Stimulated activated naive B cell treated with anti-CD40 and anti-IgM and Interleukin-4, amounts not matched to agents 10 μg/mL and 1 μg/mL and 100 μg/mL, for 72 hours (primary cell): ENCODE measurements at regions not wholly inside any gene's neighbourhood (a gene's known extent, or its start where the extent isn't known, plus 50 kb on each side); places are given as distances from the start of the nearest gene placed in this dataset.

Source experiments
- ATAC-seq, 2 donors: fragments of 150-1000 bp; cut with Tn5 transposase; replicated peaks; 2 replicates each; pipeline ENCODE4 v1.10.0; 2021; ENCODE audit warnings: moderate library complexity in 1 of 2
- DNase-seq: peaks from one replicate; pipeline ENCODE4 v3.0.0; 2021
- H3K27ac Mint-ChIP-seq: one replicate; pipeline ENCODE4 v1.8.0; 2022; ENCODE audit warnings: mild to moderate bottlenecking, mixed read lengths
- H3K27me3 Mint-ChIP-seq, 2 donors: one replicate each; pipeline ENCODE4 v1.8.0; 2022; ENCODE audit warnings: mixed read lengths in 2 of 2
- H3K36me3 Mint-ChIP-seq, 2 donors: one replicate each; pipeline ENCODE4 v1.8.0; 2022; ENCODE audit warnings: mixed read lengths in 2 of 2, mild to moderate bottlenecking in 1 of 2
- H3K4me1 Mint-ChIP-seq, 2 donors: one replicate each; pipeline ENCODE4 v1.8.0; 2022; ENCODE audit warnings: mixed read lengths in 2 of 2, mild to moderate bottlenecking in 1 of 2
- H3K4me3 Mint-ChIP-seq, 2 donors: one replicate each; pipeline ENCODE4 v1.8.0; 2022; ENCODE audit warnings: mild to moderate bottlenecking in 2 of 2, mixed read lengths in 2 of 2, moderate library complexity in 1 of 2
- H3K9me3 Mint-ChIP-seq, 2 donors: one replicate each; pipeline ENCODE4 v1.8.0; 2022; ENCODE audit warnings: mixed read lengths in 2 of 2, mild to moderate bottlenecking in 1 of 2

- no peaks in the 10 kb centered on the region for H3K27me3 Mint-ChIP-seq
- ATAC-seq (no peak), DNase-seq (no peak)
- H3K36me3 Mint-ChIP-seq: no peaks in the 10 kb centered on the region
- peaks cover 46 to 66% of the 10 kb centered on the region in 2 donors for H3K4me1 Mint-ChIP-seq
- H3K9me3 Mint-ChIP-seq: no peaks in the 10 kb centered on the region
- no peak overlapping the region for H3K27ac Mint-ChIP-seq
- H3K4me3 Mint-ChIP-seq: no peak overlapping the region
Observed at GRCh38 chr3:16797831-16798230, 86.9 kb upstream of the PLCL2 start.

DNA sequence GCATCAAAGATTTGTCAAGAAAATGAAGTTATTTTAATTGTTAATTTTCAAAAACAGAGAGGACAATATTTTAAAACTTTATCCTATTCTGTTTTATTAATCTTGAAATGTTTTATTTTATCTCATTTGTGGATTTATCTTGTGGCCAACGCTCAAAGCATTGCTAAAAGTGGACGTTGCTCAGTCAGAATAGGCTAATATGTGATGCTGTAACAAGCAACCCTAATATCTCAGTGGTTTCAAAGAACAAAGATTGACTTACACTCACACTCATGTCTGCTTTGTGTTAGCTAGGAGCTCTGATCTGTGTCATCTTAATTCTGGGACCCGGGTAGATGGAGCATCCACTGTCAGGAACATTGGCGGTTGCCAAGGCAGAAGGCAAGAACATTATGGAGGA, 86.0 kb upstream of the PLCL2 start:
- Mint-ChIP-seq H3K4me1 (peaks cover 43 to 69% of the 10 kb centered on the region in 2 donors), H3K36me3 (no peaks in the 10 kb centered on the region), H3K27ac (peak overlapping the region; percentile 9), H3K9me3 (no peaks in the 10 kb centered on the region), H3K4me3 (no peak overlapping the region), H3K27me3 (no peaks in the 10 kb centered on the region)
- ATAC-seq: no peak
- DNase-seq: no peak

DNA sequence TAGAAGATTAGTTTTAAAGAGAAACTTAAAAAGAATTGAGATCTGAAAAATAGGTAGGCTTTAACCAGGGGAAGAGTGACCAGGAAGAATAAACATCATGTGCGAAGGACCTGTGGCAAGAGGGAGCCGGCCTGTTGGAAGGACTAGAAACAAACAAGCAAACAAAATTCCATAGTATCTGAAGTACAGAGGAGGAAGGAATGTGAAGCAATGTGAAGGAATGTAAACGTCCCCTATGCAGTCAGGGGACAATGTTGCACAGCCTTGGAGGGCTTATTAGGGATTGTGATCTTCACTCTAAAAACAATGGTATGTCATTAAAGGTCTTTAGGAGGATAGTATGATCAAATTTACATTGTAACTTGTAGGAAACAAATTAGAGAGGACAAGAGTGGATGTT, 84.4 kb upstream of the PLCL2 start:
- peak overlapping the region; percentile 11 for H3K27ac Mint-ChIP-seq
- H3K36me3 Mint-ChIP-seq: no peaks in the 10 kb centered on the region
- H3K27me3 Mint-ChIP-seq: no peaks in the 10 kb centered on the region
- DNase-seq (no peak), ATAC-seq (no peak)
- H3K9me3 Mint-ChIP-seq: no peaks in the 10 kb centered on the region
- H3K4me3 Mint-ChIP-seq: peak overlapping the region in 1 of 2 donors; percentile 10
- peaks cover 39 to 60% of the 10 kb centered on the region in 2 donors for H3K4me1 Mint-ChIP-seq

- no peaks in the 10 kb centered on the region for H3K27me3 Mint-ChIP-seq
- no peak overlapping the region for H3K4me3 Mint-ChIP-seq
- no peaks in the 10 kb centered on the region for H3K36me3 Mint-ChIP-seq
- H3K4me1 Mint-ChIP-seq: peaks cover 36 to 54% of the 10 kb centered on the region in 2 donors
- no peaks in the 10 kb centered on the region for H3K9me3 Mint-ChIP-seq
- ATAC-seq: peak; percentile 12 to 15
- no peak for DNase-seq
- H3K27ac Mint-ChIP-seq: no peak overlapping the region
Observed at GRCh38 chr3:16801223-16801622, 83.5 kb upstream of the PLCL2 start.

- no peaks in the 10 kb centered on the region for H3K27me3 Mint-ChIP-seq
- H3K27ac Mint-ChIP-seq: peak overlapping the region; percentile 57
- no peak overlapping the region for H3K4me3 Mint-ChIP-seq
- H3K9me3 Mint-ChIP-seq: no peaks in the 10 kb centered on the region
- no peaks in the 10 kb centered on the region for H3K36me3 Mint-ChIP-seq
- peaks cover 35 to 52% of the 10 kb centered on the region in 2 donors for H3K4me1 Mint-ChIP-seq
- DNase-seq (no peak), ATAC-seq (peak; percentile 22 to 32)
Observed at GRCh38 chr3:16801698-16802097, 83.1 kb upstream of the PLCL2 start.

DNA sequence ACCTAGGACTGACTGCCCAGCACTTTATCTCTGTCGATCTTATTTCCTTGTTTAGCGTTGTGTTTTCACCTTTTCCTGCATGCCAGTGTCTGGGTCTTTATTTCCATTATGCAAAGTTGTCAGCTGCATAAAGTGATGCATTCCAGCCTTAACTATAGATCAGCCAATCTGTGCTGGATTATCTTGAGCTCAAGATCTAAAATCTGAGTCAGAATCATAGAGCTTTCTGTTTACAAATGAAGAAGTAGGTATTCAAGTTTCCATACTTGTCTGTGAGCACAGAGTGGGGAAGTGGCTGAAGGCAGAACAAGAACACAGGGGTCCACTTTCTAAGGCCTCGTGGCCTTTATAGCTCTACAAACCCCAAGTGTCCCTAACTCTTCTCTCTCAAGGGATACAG, 82.4 kb upstream of the PLCL2 start:
- peaks cover 28 to 45% of the 10 kb centered on the region in 2 donors for H3K4me1 Mint-ChIP-seq
- peak overlapping the region in 1 of 2 donors; percentile 36 for H3K4me3 Mint-ChIP-seq
- ATAC-seq: peak; percentile 94 to 95

GRCh38 chr3:16803019-16803418, 81.7 kb upstream of the PLCL2 start:
- H3K27me3 Mint-ChIP-seq: no peaks in the 10 kb centered on the region
- ATAC-seq (peak; percentile 48 to 52), DNase-seq (no peak)
- H3K27ac Mint-ChIP-seq: peak overlapping the region; percentile 20
- no peaks in the 10 kb centered on the region for H3K9me3 Mint-ChIP-seq
- no peak overlapping the region for H3K4me3 Mint-ChIP-seq
- peaks cover 26 to 41% of the 10 kb centered on the region in 2 donors for H3K4me1 Mint-ChIP-seq
- no peaks in the 10 kb centered on the region for H3K36me3 Mint-ChIP-seq

More for the DNA sequence above, 82.4 kb upstream of the PLCL2 start:
- peak overlapping the region; percentile 20 for H3K27ac Mint-ChIP-seq
- no peaks in the 10 kb centered on the region for H3K9me3 Mint-ChIP-seq
- no peaks in the 10 kb centered on the region for H3K27me3 Mint-ChIP-seq
- DNase-seq: no peak
- no peaks in the 10 kb centered on the region for H3K36me3 Mint-ChIP-seq

DNA sequence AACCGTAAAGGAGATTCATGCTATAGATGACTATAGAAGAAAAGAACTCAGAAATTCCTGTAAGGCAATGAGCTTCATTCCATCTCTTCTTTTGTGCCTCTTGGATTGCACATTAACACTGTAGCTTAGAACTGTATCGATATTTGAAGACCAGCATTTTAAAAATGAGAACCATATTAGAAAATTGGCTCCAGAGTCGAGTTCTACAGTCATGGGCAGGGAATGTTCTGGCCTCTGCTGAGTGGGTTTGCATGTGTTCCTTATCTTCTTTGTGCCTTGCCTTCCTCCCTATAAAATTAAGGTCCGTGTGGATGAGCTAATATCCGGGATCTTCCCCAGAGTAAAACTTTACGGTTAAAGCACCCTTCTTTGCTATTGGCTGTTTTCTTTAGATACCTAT, 77.4 kb upstream of the PLCL2 start:
- Mint-ChIP-seq H3K27me3 (no peaks in the 10 kb centered on the region), H3K4me3 (no peak overlapping the region), H3K4me1 (peaks cover 10 to 16% of the 10 kb centered on the region in 2 donors), H3K27ac (no peak overlapping the region), H3K9me3 (no peaks in the 10 kb centered on the region), H3K36me3 (no peaks in the 10 kb centered on the region)
- DNase-seq (no peak), ATAC-seq (no peak)

GRCh38 chr3:16808393-16809107, 76.2 kb upstream of the PLCL2 start:
- H3K4me3 Mint-ChIP-seq: no peak overlapping the region
- no peaks in the 10 kb centered on the region for H3K27me3 Mint-ChIP-seq
- H3K4me1 Mint-ChIP-seq: peaks cover 5 to 7% of the 10 kb centered on the region in 2 donors

GRCh38 chr3:16809482-16809881, 75.3 kb upstream of the PLCL2 start:
- ATAC-seq (no peak), DNase-seq (no peak)
- H3K36me3 Mint-ChIP-seq: no peaks in the 10 kb centered on the region
- no peak overlapping the region for H3K27ac Mint-ChIP-seq
- peaks cover 5 to 7% of the 10 kb centered on the region in 2 donors for H3K4me1 Mint-ChIP-seq
- H3K4me3 Mint-ChIP-seq: no peak overlapping the region
- H3K9me3 Mint-ChIP-seq: peaks cover 1 to 2% of the 10 kb centered on the region in 2 donors
- H3K27me3 Mint-ChIP-seq: no peaks in the 10 kb centered on the region

More at GRCh38 chr3:16808393-16809107, 76.2 kb upstream of the PLCL2 start:
- ATAC-seq: no peak
- Mint-ChIP-seq H3K9me3 (no peaks in the 10 kb centered on the region), H3K27ac (no peak overlapping the region), H3K36me3 (no peaks in the 10 kb centered on the region)
- no peak for DNase-seq

DNA sequence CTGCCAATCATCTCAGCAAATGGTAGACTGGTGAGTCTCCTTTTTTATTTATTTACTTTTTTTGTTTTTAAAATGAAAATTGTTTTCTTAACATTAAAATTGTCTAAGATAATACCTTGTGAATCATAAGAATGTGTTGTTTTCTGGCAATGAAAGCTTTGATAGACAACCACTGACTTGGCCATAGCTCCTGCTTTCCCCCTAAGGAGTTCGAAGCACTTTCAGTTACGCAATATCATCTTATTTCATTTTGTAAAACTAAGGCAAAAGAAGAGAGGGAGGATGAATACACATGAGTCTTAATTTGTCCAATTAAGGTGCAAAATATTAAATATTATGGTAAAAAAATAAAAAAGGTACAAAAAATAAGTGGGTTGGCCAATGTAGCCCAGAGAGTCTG, 74.8 kb upstream of the PLCL2 start:
- Mint-ChIP-seq H3K4me3 (no peak overlapping the region), H3K9me3 (peaks cover 2 to 4% of the 10 kb centered on the region in 2 donors), H3K4me1 (peaks cover 5 to 7% of the 10 kb centered on the region in 2 donors), H3K36me3 (no peaks in the 10 kb centered on the region), H3K27me3 (no peaks in the 10 kb centered on the region), H3K27ac (no peak overlapping the region)
- DNase-seq (no peak), ATAC-seq (no peak)

- H3K36me3 Mint-ChIP-seq: no peaks in the 10 kb centered on the region
- no peak overlapping the region for H3K4me3 Mint-ChIP-seq
- DNase-seq (no peak), ATAC-seq (no peak)
- peaks cover 5 to 7% of the 10 kb centered on the region in 2 donors for H3K4me1 Mint-ChIP-seq
- peaks cover 2 to 4% of the 10 kb centered on the region in 2 donors for H3K9me3 Mint-ChIP-seq
- no peaks in the 10 kb centered on the region for H3K27me3 Mint-ChIP-seq
- H3K27ac Mint-ChIP-seq: no peak overlapping the region
Observed at GRCh38 chr3:16810593-16811367, 74.0 kb upstream of the PLCL2 start.

- no peak for ATAC-seq
- Mint-ChIP-seq H3K36me3 (no peaks in the 10 kb centered on the region), H3K27ac (no peak overlapping the region), H3K27me3 (no peaks in the 10 kb centered on the region), H3K9me3 (peaks cover 2 to 4% of the 10 kb centered on the region in 2 donors), H3K4me1 (peaks cover 5 to 7% of the 10 kb centered on the region in 2 donors), H3K4me3 (no peak overlapping the region)
- DNase-seq: no peak
Observed at GRCh38 chr3:16811950-16812349, 72.8 kb upstream of the PLCL2 start.

DNA sequence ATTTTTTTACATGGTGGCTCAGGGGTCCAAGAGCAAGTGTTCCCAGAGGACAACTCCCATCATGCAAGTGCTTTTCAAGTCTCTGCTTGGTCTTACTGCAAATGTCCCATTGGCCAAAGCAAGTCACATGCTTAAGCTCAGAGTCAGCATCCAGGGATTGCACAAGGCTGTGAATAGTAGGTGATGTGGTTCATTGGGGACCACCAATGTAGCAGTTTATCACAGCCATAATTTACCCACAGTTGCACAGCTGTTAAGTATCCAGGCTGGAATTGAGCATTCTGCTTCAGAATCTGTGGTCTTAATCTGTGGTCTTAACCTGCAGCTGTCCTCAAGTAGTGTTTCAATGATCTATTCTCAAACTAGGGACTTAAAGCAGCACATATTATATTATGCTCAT, 71.4 kb upstream of the PLCL2 start:
- H3K36me3 Mint-ChIP-seq: no peaks in the 10 kb centered on the region
- no peak overlapping the region for H3K4me3 Mint-ChIP-seq
- DNase-seq: no peak
- H3K27ac Mint-ChIP-seq: no peak overlapping the region
- H3K4me1 Mint-ChIP-seq: peaks cover 6 to 7% of the 10 kb centered on the region in 2 donors
- no peak for ATAC-seq
- H3K27me3 Mint-ChIP-seq: no peaks in the 10 kb centered on the region
- peaks cover 2 to 4% of the 10 kb centered on the region in 2 donors for H3K9me3 Mint-ChIP-seq
